ENCODE measurements at regions not wholly inside any gene's neighbourhood (a gene's known extent, or its start where the extent isn't known, plus 50 kb on each side); places are given as distances from the start of the nearest gene placed in this dataset.

DNA sequence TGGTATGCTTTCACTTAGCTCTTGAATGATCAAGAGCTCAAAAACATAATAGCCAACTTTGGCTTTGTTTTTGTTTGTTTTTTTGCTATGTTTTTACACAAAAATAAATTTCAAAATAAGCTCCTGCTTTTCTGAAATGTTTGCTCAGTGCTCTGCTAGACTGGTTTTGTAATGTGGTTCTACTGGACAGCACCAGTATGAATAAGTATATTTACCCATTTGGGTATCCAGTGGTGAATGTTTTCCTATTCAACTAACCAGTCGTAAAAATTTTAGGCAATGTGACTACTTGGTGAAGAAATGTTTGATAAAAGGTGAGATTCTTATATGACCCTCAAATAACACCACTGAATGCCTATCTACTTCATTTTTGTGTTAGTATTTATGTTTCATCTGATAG, 308.6 kb downstream of the PTPRC start:
- H3K4me1 ChIP-seq (ENCODE audit: insufficient read depth, low read length): no peaks in the 10 kb centered on the region
- H3K36me3 ChIP-seq (ENCODE audit: insufficient read depth, low read length): no peaks in the 10 kb centered on the region
- ChIA-PET POLR2A (ENCODE audit: partially characterized antibody) (interaction anchor here (0.9 kb wide), 1 partner anchor 10 kb away, joined by 3 read pairs; no protein-coding TSS in a partner anchor), CTCF (ENCODE audit: partially characterized antibody) (no interaction called here)
- H3K36me3 Mint-ChIP-seq: no peaks in the 10 kb centered on the region
- intact Hi-C loops (cut with micrococcal nuclease): no loop called here
- H3K4me3 Mint-ChIP-seq: no peak overlapping the region
- no peaks in the 10 kb centered on the region for H3K27me3 ChIP-seq (ENCODE audit: insufficient read depth, low read length)
- no peak overlapping the region for H3K27ac ChIP-seq (ENCODE audit: low read depth, low read length)
- H3K27me3 Mint-ChIP-seq: peaks cover 0 to 1% of the 10 kb centered on the region in 2 donors
- no peaks in the 10 kb centered on the region for H3K9me3 ChIP-seq (ENCODE audit: control insufficient read depth in 1 of 2, low read length in 2 of 2)
- H3K4me3 ChIP-seq (ENCODE audit: low read length in 2 of 2): no peak overlapping the region
- no peak for DNase-seq
- H3K27ac Mint-ChIP-seq: peak overlapping the region in 1 of 7 donors; percentile 26
- no peaks in the 10 kb centered on the region for H3K9me3 Mint-ChIP-seq
- H3K4me1 Mint-ChIP-seq: no peaks in the 10 kb centered on the region

DNA sequence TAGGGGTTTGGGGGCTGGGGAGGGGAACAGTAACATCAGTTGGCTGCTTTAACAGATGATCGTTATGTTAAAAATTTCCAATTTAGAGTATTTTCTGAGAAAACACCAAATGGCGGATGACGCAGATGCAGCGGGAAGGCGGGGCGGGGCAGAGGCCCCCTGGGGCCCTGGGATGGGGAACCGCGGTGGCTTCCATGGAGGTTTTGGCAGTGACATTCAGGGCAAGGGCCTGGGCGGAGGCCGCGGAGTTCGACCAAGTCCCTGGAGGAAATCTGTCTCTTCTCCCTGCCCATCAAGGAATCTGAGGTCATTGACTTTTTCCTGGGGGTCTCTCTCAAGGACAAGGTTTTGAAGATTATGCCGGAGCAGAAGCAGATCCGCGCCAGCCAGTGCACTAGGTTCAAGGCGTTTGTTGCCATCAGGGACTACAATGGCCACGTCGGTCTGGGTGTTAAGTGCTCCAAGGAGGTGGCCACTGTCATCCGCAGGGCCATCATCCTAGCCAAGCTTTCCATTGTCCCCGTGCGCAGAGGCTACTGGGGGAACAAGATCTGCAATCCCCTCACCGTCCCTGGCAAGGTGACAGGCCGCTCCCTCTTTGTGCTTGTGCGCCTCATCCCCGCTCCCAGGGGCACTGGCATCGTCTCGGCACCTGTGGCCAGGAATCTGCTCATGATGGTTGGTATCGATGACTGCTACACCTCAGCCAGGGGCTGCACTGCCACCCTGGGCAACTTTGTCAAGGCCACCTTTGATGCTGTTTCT, 310.2 kb downstream of the PTPRC start:
- Mint-ChIP-seq H3K9me3 (peaks cover 0 to under 1% (median 0%) of the 10 kb centered on the region in 8 donors), H3K27me3 (peaks cover 2% of the 10 kb centered on the region in 2 donors), H3K27ac (no peak overlapping the region), H3K36me3 (no peaks in the 10 kb centered on the region), H3K4me3 (no peak overlapping the region), H3K4me1 (no peaks in the 10 kb centered on the region)
- H3K4me1 ChIP-seq (ENCODE audit: insufficient read depth, low read length): no peaks in the 10 kb centered on the region
- no peaks in the 10 kb centered on the region for H3K36me3 ChIP-seq (ENCODE audit: insufficient read depth, low read length)
- no peak overlapping the region for H3K27ac ChIP-seq (ENCODE audit: low read depth, low read length)
- no peak for DNase-seq
- H3K4me3 ChIP-seq (ENCODE audit: low read length in 2 of 2): no peak overlapping the region
- intact Hi-C loops (cut with micrococcal nuclease): no loop called here
- no peaks in the 10 kb centered on the region for H3K9me3 ChIP-seq (ENCODE audit: control insufficient read depth in 1 of 2, low read length in 2 of 2)
- CTCF ChIA-PET (ENCODE audit: partially characterized antibody): no interaction called here
- H3K27me3 ChIP-seq (ENCODE audit: insufficient read depth, low read length): no peaks in the 10 kb centered on the region
- POLR2A ChIA-PET (ENCODE audit: partially characterized antibody): no interaction called here

DNA sequence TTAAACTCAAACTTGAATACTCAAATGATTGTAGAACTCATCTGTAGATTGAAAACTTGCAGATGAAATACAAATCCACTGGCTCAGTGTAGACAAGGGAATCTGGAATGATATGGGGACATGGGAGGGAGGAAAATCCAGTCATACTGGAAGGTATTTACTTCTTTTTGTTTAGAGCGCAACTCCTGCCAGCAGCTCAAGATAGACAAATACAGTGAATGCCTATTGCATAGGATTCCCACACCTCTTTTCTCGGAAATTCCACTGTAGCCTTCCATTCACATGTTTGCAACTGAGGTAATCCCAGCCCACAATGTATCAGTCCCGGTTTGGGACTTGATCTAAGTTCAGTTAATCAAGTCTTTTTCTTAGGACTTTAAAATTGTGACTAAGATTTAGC, 311.2 kb downstream of the PTPRC start:
- H3K27ac ChIP-seq (ENCODE audit: low read depth, low read length): no peak overlapping the region
- CTCF ChIA-PET (ENCODE audit: partially characterized antibody): no interaction called here
- no peak overlapping the region for H3K4me3 Mint-ChIP-seq

DNA sequence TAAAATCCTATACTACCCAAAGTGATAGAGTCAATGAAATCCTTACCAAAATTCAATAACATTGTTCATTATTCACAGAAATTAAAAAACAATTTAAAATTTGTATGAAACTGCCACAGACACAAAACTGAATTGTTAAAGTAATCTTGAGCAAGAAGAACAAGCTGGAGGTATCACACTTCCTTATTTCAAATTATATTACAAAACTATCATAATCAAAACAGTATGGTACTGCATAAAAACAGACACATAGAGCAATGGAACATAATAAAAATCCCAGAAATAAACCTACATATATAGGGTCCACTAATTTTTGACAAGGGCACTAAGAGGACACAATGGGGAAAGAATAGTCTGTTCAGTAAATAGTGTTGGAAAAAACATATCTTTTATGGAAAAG, 316.2 kb downstream of the PTPRC start:
- Histone ChIP-seq H3K27me3 (ENCODE audit: insufficient read depth, low read length) (no peaks in the 10 kb centered on the region), H3K27ac (ENCODE audit: low read depth, low read length) (no peak overlapping the region), H3K9me3 (ENCODE audit: control insufficient read depth in 1 of 2, low read length in 2 of 2) (no peaks in the 10 kb centered on the region), H3K4me3 (ENCODE audit: low read length in 2 of 2) (no peak overlapping the region), H3K36me3 (ENCODE audit: insufficient read depth, low read length) (no peaks in the 10 kb centered on the region), H3K4me1 (ENCODE audit: insufficient read depth, low read length) (peaks cover 16% of the 10 kb centered on the region)
- CTCF ChIA-PET (ENCODE audit: partially characterized antibody): no interaction called here
- Mint-ChIP-seq H3K4me3 (no peak overlapping the region), H3K27ac (no peak overlapping the region), H3K4me1 (peaks cover 14 to 19% (median 17%) of the 10 kb centered on the region in 4 donors), H3K36me3 (no peaks in the 10 kb centered on the region), H3K27me3 (peaks cover 2% of the 10 kb centered on the region in 2 donors), H3K9me3 (peaks cover 0 to 8% (median 4%) of the 10 kb centered on the region in 8 donors)
- POLR2A ChIA-PET (ENCODE audit: partially characterized antibody): no interaction called here
- intact Hi-C loops (cut with micrococcal nuclease): no loop called here
- DNase-seq: no peak

More for the DNA sequence above, 311.2 kb downstream of the PTPRC start:
- Mint-ChIP-seq H3K9me3 (peaks cover 0 to 7% (median 3%) of the 10 kb centered on the region in 8 donors), H3K36me3 (no peaks in the 10 kb centered on the region), H3K4me1 (no peaks in the 10 kb centered on the region), H3K27ac (no peak overlapping the region), H3K27me3 (peaks cover 2% of the 10 kb centered on the region in 2 donors)
- Histone ChIP-seq H3K4me3 (ENCODE audit: low read length in 2 of 2) (no peak overlapping the region), H3K36me3 (ENCODE audit: insufficient read depth, low read length) (no peaks in the 10 kb centered on the region), H3K4me1 (ENCODE audit: insufficient read depth, low read length) (no peaks in the 10 kb centered on the region), H3K27me3 (ENCODE audit: insufficient read depth, low read length) (no peaks in the 10 kb centered on the region), H3K9me3 (ENCODE audit: control insufficient read depth in 1 of 2, low read length in 2 of 2) (no peaks in the 10 kb centered on the region)
- POLR2A ChIA-PET (ENCODE audit: partially characterized antibody): no interaction called here
- intact Hi-C loops (cut with micrococcal nuclease): no loop called here
- DNase-seq: no peak

DNA sequence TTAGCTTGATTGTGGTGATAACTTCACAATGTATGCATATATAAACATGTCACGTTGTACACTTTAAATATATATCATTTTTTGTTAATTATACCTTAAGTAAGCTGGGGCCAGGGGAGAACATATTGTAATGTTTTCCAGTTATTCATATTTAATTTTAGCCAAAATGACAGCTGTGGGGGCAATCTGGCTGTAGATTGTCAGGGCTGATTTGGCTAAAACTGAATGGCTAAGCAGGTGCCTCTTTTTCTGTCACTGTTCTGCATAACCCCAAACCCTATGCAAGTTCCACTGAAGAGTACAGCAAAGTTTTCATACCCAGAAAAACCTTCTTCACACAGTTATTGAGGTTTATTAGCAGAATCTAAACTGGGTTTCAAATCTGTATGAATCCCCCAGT, 318.2 kb downstream of the PTPRC start:
- Histone ChIP-seq H3K27me3 (ENCODE audit: insufficient read depth, low read length) (no peaks in the 10 kb centered on the region), H3K36me3 (ENCODE audit: insufficient read depth, low read length) (no peaks in the 10 kb centered on the region), H3K4me1 (ENCODE audit: insufficient read depth, low read length) (peaks cover 16% of the 10 kb centered on the region), H3K4me3 (ENCODE audit: low read length in 2 of 2) (no peak overlapping the region), H3K9me3 (ENCODE audit: control insufficient read depth in 1 of 2, low read length in 2 of 2) (no peaks in the 10 kb centered on the region), H3K27ac (ENCODE audit: low read depth, low read length) (no peak overlapping the region)
- no peak overlapping the region for H3K27ac Mint-ChIP-seq
- ChIA-PET CTCF (ENCODE audit: partially characterized antibody) (no interaction called here), POLR2A (ENCODE audit: partially characterized antibody) (no interaction called here)
- H3K4me3 Mint-ChIP-seq: no peak overlapping the region
- intact Hi-C loops (cut with micrococcal nuclease): no loop called here
- DNase-seq: no peak
- H3K36me3 Mint-ChIP-seq: no peaks in the 10 kb centered on the region
- H3K27me3 Mint-ChIP-seq: peaks cover 2% of the 10 kb centered on the region in 2 donors
- H3K4me1 Mint-ChIP-seq: peaks cover 14 to 19% (median 17%) of the 10 kb centered on the region in 4 donors
- H3K9me3 Mint-ChIP-seq: peaks cover 0 to 8% (median 5%) of the 10 kb centered on the region in 8 donors

DNA sequence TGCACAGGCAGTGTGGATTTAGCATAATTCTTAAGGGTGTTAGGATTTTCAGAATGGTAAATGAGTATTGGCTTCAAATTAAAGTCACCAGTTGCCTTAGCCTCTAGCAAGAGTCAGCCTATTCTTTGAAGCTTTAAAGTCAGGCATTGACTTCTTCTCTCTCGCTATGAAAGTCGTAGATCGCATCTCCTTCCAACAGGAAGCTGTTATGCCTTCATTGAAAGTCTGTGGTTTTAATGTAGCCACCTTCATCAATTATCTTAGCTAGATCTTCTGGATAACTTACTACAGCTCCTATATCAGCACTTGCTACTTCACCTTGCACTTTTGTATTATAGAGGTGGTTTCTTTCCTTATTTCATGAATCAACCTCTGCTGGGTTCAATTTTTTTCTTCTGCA, 320.2 kb downstream of the PTPRC start:
- peak overlapping the region in 2 of 7 donors; percentile 34 to 48 for H3K27ac Mint-ChIP-seq
- intact Hi-C loops (cut with micrococcal nuclease): no loop called here
- H3K4me3 Mint-ChIP-seq: peak overlapping the region in 1 of 8 donors; percentile 4
- no peak overlapping the region for H3K4me3 ChIP-seq (ENCODE audit: low read length in 2 of 2)
- no peak overlapping the region for H3K27ac ChIP-seq (ENCODE audit: low read depth, low read length)
- peaks cover 26% of the 10 kb centered on the region for H3K4me1 ChIP-seq (ENCODE audit: insufficient read depth, low read length)
- DNase-seq: peak in 4 of 5 donors; percentile 14 to 38 (median 23)
- H3K4me1 Mint-ChIP-seq: peaks cover 22 to 34% (median 28%) of the 10 kb centered on the region in 4 donors
- H3K9me3 Mint-ChIP-seq: peaks cover 0 to 8% (median 6%) of the 10 kb centered on the region in 8 donors
- no peaks in the 10 kb centered on the region for H3K36me3 ChIP-seq (ENCODE audit: insufficient read depth, low read length)
- no peaks in the 10 kb centered on the region for H3K9me3 ChIP-seq (ENCODE audit: control insufficient read depth in 1 of 2, low read length in 2 of 2)
- POLR2A ChIA-PET (ENCODE audit: partially characterized antibody): interaction anchor here (1.1 kb wide), 1 partner anchor 22 kb away, joined by 4 read pairs; no protein-coding TSS in a partner anchor
- no peaks in the 10 kb centered on the region for H3K36me3 Mint-ChIP-seq
- no peaks in the 10 kb centered on the region for H3K27me3 Mint-ChIP-seq
- CTCF ChIA-PET (ENCODE audit: partially characterized antibody): interaction anchor here (1.3 kb wide), 1 partner anchor 23 kb away, joined by 4 read pairs; no protein-coding TSS in a partner anchor
- no peaks in the 10 kb centered on the region for H3K27me3 ChIP-seq (ENCODE audit: insufficient read depth, low read length)

DNA sequence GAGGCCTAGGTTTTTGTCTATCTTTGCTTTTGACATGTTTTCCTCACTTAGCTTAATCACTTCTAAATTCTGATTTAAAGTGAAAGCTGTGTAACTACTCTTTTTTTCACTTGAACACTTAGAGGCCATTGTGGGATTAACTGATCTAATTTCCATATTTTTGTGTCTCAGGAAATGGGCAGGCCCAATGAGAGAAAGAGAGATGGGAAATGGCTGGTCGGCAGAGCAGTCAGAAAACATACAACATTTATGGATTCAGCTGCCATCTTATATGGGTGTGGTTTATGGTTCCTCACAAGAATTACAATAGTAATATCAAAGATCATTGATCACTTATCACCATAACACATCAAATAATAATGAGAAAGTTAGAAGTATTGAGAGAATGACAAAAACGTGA, 320.8 kb downstream of the PTPRC start:
- Mint-ChIP-seq H3K27ac (peak overlapping the region in 3 of 7 donors; percentile 34 to 61 (median 48)), H3K36me3 (no peaks in the 10 kb centered on the region), H3K4me3 (no peak overlapping the region), H3K4me1 (peaks cover 27 to 40% (median 34%) of the 10 kb centered on the region in 4 donors), H3K9me3 (peaks cover 0 to 6% (median 4%) of the 10 kb centered on the region in 8 donors), H3K27me3 (no peaks in the 10 kb centered on the region)
- CTCF ChIA-PET (ENCODE audit: partially characterized antibody): no interaction called here
- intact Hi-C loops (cut with micrococcal nuclease): no loop called here
- Histone ChIP-seq H3K4me3 (ENCODE audit: low read length in 2 of 2) (no peak overlapping the region), H3K9me3 (ENCODE audit: control insufficient read depth in 1 of 2, low read length in 2 of 2) (no peaks in the 10 kb centered on the region), H3K27ac (ENCODE audit: low read depth, low read length) (no peak overlapping the region), H3K36me3 (ENCODE audit: insufficient read depth, low read length) (no peaks in the 10 kb centered on the region), H3K4me1 (ENCODE audit: insufficient read depth, low read length) (peaks cover 29% of the 10 kb centered on the region), H3K27me3 (ENCODE audit: insufficient read depth, low read length) (no peaks in the 10 kb centered on the region)
- POLR2A ChIA-PET (ENCODE audit: partially characterized antibody): interaction anchor here (1.1 kb wide), 1 partner anchor 23 kb away, joined by 4 read pairs; no protein-coding TSS in a partner anchor
- no peak for DNase-seq
